ENCODE measurements at regions not wholly inside any gene's neighbourhood (a gene's known extent, or its start where the extent isn't known, plus 50 kb on each side); places are given as distances from the start of the nearest gene placed in this dataset.

GRCh38 chr18:55863876-55864275, 275.9 kb upstream of the TCF4 start:
- in situ Hi-C loops (cut with MboI; ENCODE audit: low sequenced_read_pairs), result no loop called here
- WGBS, 2 experiments (ENCODE audit: extremely low coverage in 2 of 2, insufficient read length in 1 of 2), result 3% methylated on average over 3 of the region's 7 CpGs; no CpG with 5 or more reads in 1 of the 2 experiments
- Histone ChIP-seq H2BK120ac (ENCODE audit: low read depth, low read length) (peak overlapping the region; percentile 21), H2AK9ac (replicated peaks; ENCODE audit: low read depth, low read length, poor library complexity) (no peak overlapping the region), H3K27me3 (ENCODE audit: control insufficient read depth, insufficient read depth, low read length) (no peaks in the 10 kb centered on the region), H3K9ac (ENCODE audit: low read depth, low read length) (no peak overlapping the region), H2BK20ac (ENCODE audit: low read depth, low read length) (0 out of 2 replicates have a peak overlapping the region, but pooled peaks have one; percentile 8), H3K18ac (ENCODE audit: low read depth, low read length) (no peak overlapping the region), H3K14ac (replicated peaks; ENCODE audit: low read depth, low read length) (no peak overlapping the region), H2AK5ac (ENCODE audit: low read depth, low read length) (no peak overlapping the region), H3K56ac (ENCODE audit: extremely low read depth, insufficient read depth, low read length) (no peak overlapping the region), H3K9me1 (ENCODE audit: insufficient read depth, low read length) (peaks cover 10% of the 10 kb centered on the region; the same call in 1 of the 2 replicates), H3K36me3 (ENCODE audit: control insufficient read depth, insufficient read depth, low read length) (no peaks in the 10 kb centered on the region), H2BK15ac (ENCODE audit: low read depth, low read length) (peak overlapping the region; percentile 33; the same call in 1 of the 3 replicates), H4K20me1 (ENCODE audit: insufficient read depth, low read length) (no peaks in the 10 kb centered on the region), H2AFZ (replicated peaks; ENCODE audit: low read length, poor library complexity) (no peak overlapping the region), H2BK5ac (ENCODE audit: low read depth, low read length, poor library complexity, severe bottlenecking) (no peak overlapping the region), H3K4ac (ENCODE audit: low read depth, low read length) (no peak overlapping the region), H3K79me1 (ENCODE audit: low read depth in 1 of 2, low read length in 2 of 2) (no peaks in the 10 kb centered on the region), H4K91ac (ENCODE audit: insufficient read depth, low read depth, low read length) (no peak overlapping the region), H3K4me1 (ENCODE audit: control insufficient read depth, insufficient read depth, low read length) (peaks cover 2% of the 10 kb centered on the region; the same call in 1 of the 2 replicates), H3K23ac (ENCODE audit: low read depth, low read length) (no peak overlapping the region), H3K9me3 (ENCODE audit: control insufficient read depth, insufficient read depth, low read length) (no peaks in the 10 kb centered on the region), H3K27ac (ENCODE audit: insufficient read depth, low read length) (no peak overlapping the region), H4K5ac (ENCODE audit: low read depth, low read length) (no peak overlapping the region), H3K4me3 (ENCODE audit: insufficient read depth, low read depth, low read length) (no peak overlapping the region), H3K4me2 (ENCODE audit: low read depth, low read length) (no peak overlapping the region; the same call in 1 of the 2 replicates), H4K8ac (ENCODE audit: low read depth in 2 of 2, low read length in 2 of 2) (0 out of 4 replicates have a peak overlapping the region, but pooled peaks of 1 of the 2 experiments have one; percentile 4)
- POLR2A ChIA-PET (ENCODE audit: unreplicated experiment), result no interaction called here
- ATAC-seq (ENCODE audit: low read depth), result peak; percentile 32
- DNase-seq, result peak; percentile 40
- CTCF ChIA-PET, result interaction anchor here (0.5 kb wide), 1 partner anchor 482 kb away, joined by 5 read pairs; no protein-coding TSS in a partner anchor
- intact Hi-C loops (cut with micrococcal nuclease), result loop anchor here (2.0 to 10.0 kb wide), 4 partner anchors 69 to 522 kb away; partner anchors contain the start of gene TCF4
- no peak for TF ChIP-seq RAD21 (IDR thresholded peaks at IDR 0.05; ENCODE audit: low read length)
- no peak for TF ChIP-seq RFX5 (IDR thresholded peaks at IDR 0.05; ENCODE audit: low read depth, low read length)
- BruUV-seq (replicated peaks), result no TSS peak
- dilution Hi-C loops (cut with HindIII; ENCODE audit: low sequenced_read_pairs, unreplicated experiment), result no loop called here

All from IMR-90 (cell line).